ENCODE measurements at regions not wholly inside any gene's neighbourhood (a gene's known extent, or its start where the extent isn't known, plus 50 kb on each side); places are given as distances from the start of the nearest gene placed in this dataset.

- no peak for DNase-seq (ENCODE audit: low read depth)
- H3K4me3 ChIP-seq (ENCODE audit: low read depth, low read length): no peak overlapping the region
- TF ChIP-seq CTCF (IDR thresholded peaks at IDR 0.05; ENCODE audit: control insufficient read depth, extremely low read depth, insufficient read depth): no peak
Observed at GRCh38 chr1:228852024-228852423, 116.7 kb downstream of the RHOU start.

GRCh38 chr1:228852511-228853088 lies 117.3 kb downstream of the RHOU start:
- no peak for DNase-seq (ENCODE audit: low read depth)
- no peak overlapping the region for H3K4me3 ChIP-seq (ENCODE audit: low read depth, low read length)
- no peak for TF ChIP-seq CTCF (IDR thresholded peaks at IDR 0.05; ENCODE audit: control insufficient read depth, extremely low read depth, insufficient read depth)

- no peak for TF ChIP-seq CTCF (IDR thresholded peaks at IDR 0.05; ENCODE audit: control insufficient read depth, extremely low read depth, insufficient read depth)
- DNase-seq (ENCODE audit: low read depth): no peak
- no peak overlapping the region for H3K4me3 ChIP-seq (ENCODE audit: low read depth, low read length)
Observed at GRCh38 chr1:228853191-228853590, 117.9 kb downstream of the RHOU start.

GRCh38 chr1:228853637-228854036 lies 118.4 kb downstream of the RHOU start:
- H3K4me3 ChIP-seq (ENCODE audit: low read depth, low read length): no peak overlapping the region
- DNase-seq (ENCODE audit: low read depth): peak; percentile 17
- no peak for TF ChIP-seq CTCF (IDR thresholded peaks at IDR 0.05; ENCODE audit: control insufficient read depth, extremely low read depth, insufficient read depth)

- H3K4me3 ChIP-seq (ENCODE audit: low read depth, low read length): no peak overlapping the region
- no peak for TF ChIP-seq CTCF (IDR thresholded peaks at IDR 0.05; ENCODE audit: control insufficient read depth, extremely low read depth, insufficient read depth)
- DNase-seq (ENCODE audit: low read depth): no peak
Observed at GRCh38 chr1:228854907-228855306, 119.6 kb downstream of the RHOU start.

- TF ChIP-seq CTCF (IDR thresholded peaks at IDR 0.05; ENCODE audit: control insufficient read depth, extremely low read depth, insufficient read depth): no peak
- H3K4me3 ChIP-seq (ENCODE audit: low read depth, low read length): no peak overlapping the region
- DNase-seq (ENCODE audit: low read depth): no peak
Observed at GRCh38 chr1:228857611-228858010, 122.3 kb downstream of the RHOU start.
